GM18519 (cell line): ENCODE measurements at regions not wholly inside any gene's neighbourhood (a gene's known extent, or its start where the extent isn't known, plus 50 kb on each side); places are given as distances from the start of the nearest gene placed in this dataset.

Source experiments
- ATAC-seq: cut with Tn5 transposase; IDR thresholded peaks from one replicate; pipeline ENCODE4 v1.9.1; 2021; ENCODE audit warnings: mild to moderate bottlenecking, moderate library complexity; ENCODE audit not compliant: unreplicated experiment, low FRiP score

DNA sequence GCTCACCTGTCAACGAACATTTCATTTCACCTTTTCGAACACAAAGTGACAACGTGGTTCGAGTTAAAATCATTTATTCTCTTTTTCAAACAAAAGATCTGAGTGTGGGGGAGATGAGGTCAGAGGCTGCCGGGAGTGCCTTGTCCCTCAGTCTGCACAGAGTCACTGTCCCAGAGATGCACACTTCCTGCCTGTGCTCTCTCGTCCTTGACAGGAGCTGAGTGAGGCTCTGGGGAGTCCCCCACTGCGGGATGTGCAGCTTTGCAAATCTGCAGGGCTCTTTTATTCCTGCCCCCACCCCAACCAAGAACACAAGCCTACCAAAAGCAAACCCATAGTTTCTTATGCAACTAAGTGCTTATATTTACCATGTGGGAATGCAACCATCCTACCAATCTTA lies 497.8 kb downstream of the EIPR1 start:
- ATAC-seq, result peak; percentile 98

GRCh38 chr2:2879071-2879470 lies 498.5 kb downstream of the EIPR1 start:
- no peak for ATAC-seq

DNA sequence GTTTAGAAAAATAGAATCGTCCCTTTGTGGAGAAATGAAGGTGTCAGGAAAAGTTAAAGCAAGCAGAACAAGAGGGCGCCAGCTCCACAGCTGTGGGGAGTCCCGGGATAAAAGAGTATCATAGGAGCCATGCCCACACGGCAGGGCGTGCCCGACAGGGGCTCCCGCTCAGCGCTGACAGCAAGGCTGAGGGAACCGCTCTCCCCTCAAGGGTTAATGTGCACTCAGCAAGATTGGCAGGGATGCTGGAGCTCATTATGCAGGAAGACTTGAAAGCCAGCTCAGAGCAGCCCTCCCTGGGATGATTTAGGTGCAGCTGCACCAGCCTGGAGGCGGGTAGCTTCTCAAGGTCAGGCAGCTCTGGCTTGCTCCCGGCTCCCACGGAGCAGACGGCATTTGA lies 500.2 kb downstream of the EIPR1 start:
- ATAC-seq, result no peak

DNA sequence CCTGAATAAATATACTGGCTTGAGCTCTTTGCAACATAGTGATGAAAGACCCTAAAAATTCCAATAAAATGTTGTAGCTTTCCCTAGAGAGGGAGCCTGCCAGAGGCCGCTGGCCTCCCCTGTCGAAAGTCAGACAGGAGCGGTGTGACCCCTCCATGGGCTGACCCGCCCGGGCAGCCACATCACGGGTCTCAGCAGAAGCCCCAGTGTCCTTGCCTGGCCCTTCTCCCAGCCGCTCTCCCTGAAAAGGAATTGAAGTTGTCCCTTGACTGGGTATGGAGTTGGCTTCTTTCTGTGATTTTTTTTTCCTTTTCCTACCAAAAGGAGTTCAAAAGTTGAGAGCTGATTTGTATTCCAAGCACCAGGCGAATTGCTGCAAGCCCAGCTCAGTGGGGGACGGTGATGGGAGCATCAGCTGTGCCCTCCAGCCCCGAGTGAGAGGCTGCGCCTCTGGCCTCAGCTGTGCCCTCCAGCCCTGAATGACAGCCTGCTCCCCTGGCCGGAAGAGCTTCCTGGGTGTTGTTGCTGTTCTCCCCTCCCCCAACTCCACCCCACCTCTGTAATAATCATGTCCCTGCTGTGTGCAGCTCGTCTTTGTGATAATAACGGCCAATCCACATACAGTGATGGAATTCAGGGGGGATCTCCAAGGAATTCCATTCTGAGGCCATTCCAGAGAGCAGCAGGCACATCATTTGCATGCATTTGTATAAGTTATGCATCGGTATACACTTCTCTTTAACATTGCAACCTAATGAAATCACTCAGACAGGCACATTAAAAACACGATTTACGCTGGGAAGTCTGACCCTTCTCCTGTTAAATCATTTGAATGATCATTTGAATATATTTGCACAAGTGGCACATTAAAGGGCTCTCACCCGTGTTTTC lies 501.0 kb downstream of the EIPR1 start:
- no peak for ATAC-seq

DNA sequence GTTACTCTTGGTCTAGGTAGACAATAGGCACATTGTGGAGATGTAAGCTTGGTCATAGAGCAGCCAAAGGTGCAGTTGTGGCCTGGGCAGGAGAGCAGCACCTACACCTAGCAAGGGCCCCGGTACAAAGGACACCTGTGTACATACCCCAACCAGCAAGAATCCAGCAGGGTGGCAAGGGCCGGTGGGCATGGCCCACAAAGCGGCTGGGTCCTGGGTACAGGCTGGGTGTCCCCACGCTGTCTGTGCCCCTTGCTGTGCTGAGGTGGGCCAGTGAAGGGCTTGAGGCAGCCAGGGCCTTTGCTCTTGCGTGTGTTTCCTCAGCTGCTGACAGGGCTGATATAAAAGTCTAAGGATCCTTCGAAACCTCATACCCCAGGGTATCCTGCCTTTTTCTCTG lies 501.8 kb downstream of the EIPR1 start:
- no peak for ATAC-seq

DNA sequence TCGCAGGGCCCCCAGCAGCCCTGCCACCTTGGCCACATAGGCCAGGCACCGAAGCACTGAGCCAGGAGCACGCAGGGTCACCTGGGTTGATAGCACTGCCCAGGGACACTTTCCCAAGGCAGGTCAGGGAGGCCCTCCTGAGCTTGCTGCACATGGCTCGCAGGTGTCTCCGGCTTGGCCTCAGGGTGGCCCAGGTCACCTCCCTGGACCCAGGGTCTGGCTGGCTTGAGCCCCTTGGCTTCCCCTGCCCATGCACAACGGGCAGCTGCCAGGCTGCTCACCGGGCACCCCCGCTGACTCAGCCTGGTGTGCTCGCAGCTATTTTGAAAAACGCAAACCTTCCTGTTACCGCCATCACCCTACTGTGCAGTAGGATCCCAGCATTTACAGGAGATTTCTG lies 502.3 kb downstream of the EIPR1 start:
- ATAC-seq, result no peak

DNA sequence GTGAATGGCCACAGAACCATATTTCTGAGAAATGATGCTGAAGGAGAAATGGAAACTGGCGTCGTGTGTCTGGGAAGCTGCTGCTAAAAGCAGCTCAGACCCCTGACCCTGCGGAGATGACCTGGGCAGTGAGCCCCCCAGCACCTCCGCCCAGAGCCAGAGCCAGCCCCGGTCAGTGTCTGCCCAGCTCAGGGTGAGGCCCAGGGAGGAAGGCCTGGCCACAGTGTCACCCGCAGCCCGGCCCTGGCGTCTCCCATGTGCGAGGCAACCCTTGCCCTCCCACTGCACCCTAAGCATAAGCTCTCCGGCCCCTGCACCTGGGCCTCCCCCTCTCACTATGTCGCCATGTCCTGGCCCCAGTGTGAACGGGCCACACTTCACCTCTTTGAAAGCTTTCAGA lies 502.8 kb downstream of the EIPR1 start:
- ATAC-seq, result no peak

GRCh38 chr2:2874341-2874740 lies 503.3 kb downstream of the EIPR1 start:
- no peak for ATAC-seq

- no peak for ATAC-seq
Observed at GRCh38 chr2:2873450-2873811, 504.2 kb downstream of the EIPR1 start.

- no peak for ATAC-seq
Observed at GRCh38 chr2:2872713-2873449, 504.7 kb downstream of the EIPR1 start.

DNA sequence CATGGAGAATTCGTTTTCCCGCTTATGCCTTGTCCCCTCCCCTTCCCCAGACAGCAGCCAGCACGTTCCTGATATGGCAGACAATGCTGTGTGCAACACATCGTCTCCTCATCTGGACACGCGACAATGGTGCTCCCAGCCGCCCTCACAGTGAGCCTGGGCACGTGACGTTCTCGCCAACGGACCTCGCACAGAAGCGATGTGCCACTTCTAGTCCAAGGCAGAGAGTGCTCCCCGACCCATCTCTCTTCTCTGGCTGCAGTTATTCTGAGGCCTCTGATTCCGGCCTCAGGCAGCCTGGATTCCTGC lies 505.4 kb downstream of the EIPR1 start:
- ATAC-seq, result no peak

DNA sequence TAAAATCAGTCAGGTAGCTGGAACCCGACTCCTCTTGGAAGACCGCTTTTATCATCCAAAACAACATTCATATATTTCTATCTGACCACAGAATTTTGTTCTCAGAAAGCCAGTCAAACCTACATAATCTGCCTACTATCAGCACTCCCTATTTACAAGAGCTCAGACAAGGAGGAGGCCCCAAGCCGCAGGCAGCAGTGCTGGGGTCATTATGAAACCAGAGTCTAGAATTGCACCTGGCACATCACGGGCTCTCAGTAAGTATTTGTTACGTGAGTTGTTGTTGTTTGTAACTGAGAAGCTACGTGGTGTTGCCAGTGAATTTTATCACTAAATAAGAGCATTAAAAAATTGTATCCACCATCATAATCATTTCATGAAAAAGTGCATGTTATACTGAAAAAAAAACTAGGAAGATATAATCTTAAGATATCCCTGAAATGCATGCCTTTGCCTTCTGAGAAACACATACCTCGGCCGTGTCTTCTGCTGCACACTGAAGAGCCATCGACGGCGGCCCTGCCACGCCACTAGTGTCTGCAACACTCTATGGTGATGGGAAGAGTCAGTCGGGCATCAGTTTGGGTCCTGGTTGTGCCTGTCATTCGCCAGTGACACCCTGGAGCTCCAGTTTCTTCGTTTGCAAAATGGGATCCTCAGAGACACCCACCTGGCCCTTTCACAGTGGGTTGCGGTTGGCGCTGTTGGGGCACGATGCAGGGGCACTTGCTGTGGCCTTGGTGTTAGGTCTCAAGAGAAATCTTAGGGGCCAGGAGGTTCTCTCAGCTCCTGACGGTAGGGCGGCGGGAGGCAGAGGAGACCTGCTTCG lies 505.9 kb downstream of the EIPR1 start:
- no peak for ATAC-seq

DNA sequence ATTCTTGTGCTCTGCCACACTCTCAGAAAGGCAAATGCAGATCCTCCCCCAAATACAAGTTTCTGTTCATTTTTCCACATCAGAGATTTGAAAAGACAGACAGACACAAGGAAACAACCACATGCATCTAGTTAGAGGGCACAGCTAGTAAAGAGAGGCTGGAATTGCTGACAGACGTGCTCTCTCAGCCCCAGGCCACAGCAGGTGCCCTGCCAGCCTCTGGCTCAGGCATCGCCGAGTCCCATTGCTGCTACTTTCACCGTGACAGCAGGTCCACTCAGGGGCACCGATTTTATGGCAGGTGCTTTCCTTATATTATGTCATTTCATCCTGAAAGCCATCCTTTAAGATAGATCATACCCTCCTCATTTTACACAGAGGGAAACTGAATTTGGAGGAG lies 507.5 kb downstream of the EIPR1 start:
- ATAC-seq, result no peak

DNA sequence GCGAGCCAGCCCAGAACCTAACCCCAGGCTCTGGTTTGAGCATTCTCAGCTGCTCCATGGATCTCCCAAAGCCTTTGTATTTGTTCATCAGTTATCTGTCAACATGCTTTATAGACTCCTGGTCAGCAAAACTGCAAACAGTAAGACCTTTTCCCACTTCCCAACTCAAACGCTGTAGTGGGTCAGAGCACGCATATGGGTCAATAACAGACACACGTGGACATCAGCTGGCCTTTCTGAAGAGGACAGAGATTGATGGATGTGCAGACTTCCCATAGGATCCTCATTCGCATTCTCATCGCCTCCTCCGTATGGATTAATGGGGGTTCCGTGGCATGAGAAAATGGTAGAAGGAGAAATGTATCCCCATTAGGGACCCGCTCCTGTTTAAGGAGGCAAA lies 508.1 kb downstream of the EIPR1 start:
- no peak for ATAC-seq

DNA sequence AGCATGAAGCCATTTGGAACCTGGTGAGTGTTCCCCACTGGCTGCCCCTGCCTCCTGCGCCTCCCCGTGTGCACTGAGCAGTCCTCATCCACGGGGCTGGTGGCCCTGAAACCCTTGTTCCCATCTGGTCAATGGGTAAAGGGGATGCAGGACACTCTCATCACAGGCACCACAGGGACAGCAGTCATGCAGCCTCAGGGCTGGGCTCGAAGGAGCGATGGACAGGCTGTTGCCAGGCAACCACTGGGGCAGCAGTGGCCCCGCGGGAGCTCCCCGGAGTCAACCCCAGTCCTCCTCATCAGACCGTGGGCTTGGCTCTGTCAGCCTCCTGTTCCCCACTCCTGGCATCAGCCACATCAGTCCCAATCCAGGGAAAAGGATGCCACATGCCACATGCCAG lies 509.5 kb downstream of the EIPR1 start:
- ATAC-seq, result no peak

DNA sequence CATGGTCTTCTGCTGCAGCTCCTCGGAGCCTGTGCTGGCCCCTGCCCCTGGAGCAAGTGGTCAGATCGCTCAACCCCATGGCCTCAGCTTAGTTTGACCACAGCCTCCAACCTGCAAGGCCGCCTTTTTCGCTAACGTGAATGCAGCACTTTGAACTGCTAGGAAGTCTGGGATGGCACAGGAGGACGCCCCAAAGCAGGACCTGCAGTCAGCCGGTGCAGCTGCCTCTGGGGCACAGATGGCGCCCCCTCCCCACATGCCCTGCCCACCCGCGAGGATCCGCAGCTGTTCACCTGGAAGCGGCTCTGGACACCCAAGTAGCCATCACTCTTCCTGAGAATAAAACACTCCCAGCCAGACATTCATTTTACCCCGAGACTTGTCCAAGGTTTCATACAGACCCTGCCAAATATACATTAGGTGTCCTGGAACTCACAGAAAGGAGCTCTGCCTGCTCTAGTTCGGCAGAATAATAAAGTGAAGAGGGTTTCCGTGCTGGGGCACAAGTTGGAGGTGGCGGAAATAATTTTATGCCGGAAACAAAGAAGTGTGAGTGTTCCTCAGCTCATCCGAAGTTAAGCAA lies 510.1 kb downstream of the EIPR1 start:
- ATAC-seq, result no peak

- no peak for ATAC-seq
Observed at GRCh38 chr2:2866459-2866858, 511.2 kb downstream of the EIPR1 start.

- no peak for ATAC-seq
Observed at GRCh38 chr2:2862386-2862785, 515.2 kb downstream of the EIPR1 start.

DNA sequence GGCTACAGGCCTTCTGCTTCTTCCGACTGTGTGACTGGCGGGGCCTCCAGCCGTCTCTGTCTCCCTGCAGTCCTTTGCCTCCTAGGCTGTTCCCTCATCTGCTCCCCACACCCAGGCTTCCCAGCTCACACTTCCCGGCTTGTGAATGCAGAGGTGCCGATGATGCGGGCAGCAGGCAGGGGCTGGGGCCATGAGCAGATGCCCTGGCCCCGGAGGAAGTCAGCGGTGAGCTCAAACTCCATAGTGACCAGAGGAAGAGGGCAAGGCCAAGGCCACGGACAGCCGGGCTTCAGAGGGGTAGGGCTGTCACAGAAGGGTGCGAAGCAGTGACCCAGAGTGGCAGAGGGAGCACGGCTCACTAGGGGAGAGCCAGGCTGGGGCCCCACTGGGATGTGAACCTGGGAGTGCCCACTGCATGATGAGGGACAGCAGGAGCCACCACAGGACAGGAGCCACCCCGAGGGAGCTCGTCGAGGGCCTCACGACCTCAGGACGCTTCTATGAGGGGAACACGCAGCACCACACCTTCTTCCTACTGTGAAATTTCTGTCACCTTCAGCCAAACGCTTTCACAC lies 515.9 kb downstream of the EIPR1 start:
- no peak for ATAC-seq

DNA sequence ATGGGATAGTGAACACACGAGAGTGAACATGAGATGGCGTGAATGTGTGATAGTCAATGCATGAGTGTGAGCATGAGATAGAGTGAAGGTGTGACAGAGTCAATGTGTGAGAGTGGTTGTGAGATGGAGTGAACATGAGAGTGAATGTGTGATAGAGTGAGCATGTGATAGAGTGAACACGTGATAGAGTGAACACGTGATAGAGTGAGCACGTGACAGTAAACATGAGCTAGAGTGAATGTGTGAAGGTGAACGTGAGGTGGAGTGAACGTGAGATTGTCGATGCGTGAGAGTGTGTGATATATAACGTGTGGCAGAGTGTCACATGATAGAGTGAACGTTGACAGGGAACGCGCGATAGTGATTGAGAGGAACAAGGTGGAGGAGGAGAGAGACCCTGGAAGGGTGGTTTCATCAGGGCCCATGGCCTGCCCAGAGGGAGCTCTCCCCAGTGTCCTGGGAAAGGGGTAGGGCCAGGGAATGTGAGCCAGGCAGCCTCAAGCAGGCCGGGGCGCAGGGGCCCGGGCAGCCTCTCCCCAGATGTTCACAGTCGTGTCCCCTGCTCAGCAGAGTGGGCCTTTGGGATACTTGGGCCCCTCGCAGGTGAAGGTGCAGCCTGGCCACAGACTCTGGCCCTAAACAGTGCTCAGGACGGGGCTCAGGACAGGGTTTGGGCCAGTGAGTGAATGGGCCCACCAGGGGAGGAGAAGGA lies 516.9 kb downstream of the EIPR1 start:
- no peak for ATAC-seq
